NCI-H524 (cell line): ENCODE measurements at regions not wholly inside any gene's neighbourhood (a gene's known extent, or its start where the extent isn't known, plus 50 kb on each side); places are given as distances from the start of the nearest gene placed in this dataset.

Experiments
- DNase-seq, 2 experiments: peaks; one replicate each; lab custom pipeline; 2025; lab: John Stamatoyannopoulos, UW

DNA sequence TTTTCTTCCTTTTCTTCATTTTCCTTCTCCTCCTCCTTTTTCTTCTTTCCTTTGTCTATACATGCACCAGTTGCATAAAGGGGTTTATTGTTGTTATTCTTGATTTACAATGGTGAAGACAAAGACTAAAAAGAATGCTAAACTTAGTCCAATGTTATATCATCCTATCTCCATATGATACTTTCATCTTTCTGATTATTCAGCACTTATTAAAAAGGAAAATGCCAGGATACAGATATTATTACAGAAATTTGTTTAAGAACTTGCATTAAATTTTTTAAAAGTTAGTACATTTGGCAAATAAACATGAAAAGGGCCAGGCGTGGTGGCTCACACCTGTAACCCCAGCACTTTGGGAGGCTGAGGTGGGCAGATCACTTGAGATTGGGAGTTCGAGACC lies 1074.9 kb downstream of the EFNA5 start:
- no peak for DNase-seq

GRCh38 chr5:106584268-106584667 lies 1086.5 kb downstream of the EFNA5 start:
- no peak for DNase-seq

DNA sequence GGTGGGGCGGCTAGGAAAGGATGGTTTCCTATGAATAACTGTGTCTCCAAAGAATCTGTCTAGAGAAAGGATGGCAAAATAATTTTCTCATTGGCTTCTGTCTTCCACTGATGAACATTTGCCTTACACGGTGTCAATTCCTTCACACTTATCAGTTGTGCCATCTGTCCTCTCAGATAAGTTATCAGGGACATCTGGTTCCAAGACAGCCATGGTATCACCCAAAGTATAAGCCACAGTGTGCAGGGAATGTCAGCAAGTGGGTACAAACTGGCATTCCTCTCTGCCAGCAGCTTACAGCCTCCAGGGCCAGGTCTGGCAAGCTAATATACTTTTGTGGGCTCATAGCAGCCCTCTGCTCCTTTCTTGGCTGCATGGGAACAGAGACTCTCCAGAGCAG lies 1092.0 kb downstream of the EFNA5 start:
- peak in 1 of 2 experiments; percentile 18 for DNase-seq

GRCh38 chr5:106574820-106575219 lies 1095.9 kb downstream of the EFNA5 start:
- DNase-seq, result no peak

DNA sequence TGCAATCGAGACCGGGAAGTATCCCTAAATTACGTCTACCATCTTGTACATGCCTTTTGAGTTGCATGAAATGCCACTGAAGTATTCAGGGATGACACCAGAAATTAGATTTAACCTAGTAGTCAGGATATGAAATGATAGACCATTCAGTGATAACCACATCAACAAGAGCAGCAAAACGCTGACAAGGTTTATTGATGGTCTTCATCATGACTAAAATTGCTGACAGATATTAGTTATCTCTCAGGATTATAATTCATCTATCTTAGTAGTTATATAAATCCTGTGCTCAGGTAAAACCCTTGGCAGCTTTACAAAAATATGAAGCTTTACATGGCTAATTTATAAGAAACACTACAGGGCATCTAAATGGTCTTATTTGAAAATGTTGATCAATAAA lies 1104.7 kb downstream of the EFNA5 start:
- DNase-seq, result no peak

- no peak for DNase-seq
Observed at GRCh38 chr5:106545325-106545724, 1125.4 kb downstream of the EFNA5 start.

- no peak for DNase-seq
Observed at GRCh38 chr5:106543330-106543729, 1127.4 kb downstream of the EFNA5 start.

- no peak for DNase-seq
Observed at GRCh38 chr5:106530150-106530549, 1140.6 kb downstream of the EFNA5 start.

- DNase-seq, result no peak
Observed at GRCh38 chr5:106525438-106525837, 1145.3 kb downstream of the EFNA5 start.

DNA sequence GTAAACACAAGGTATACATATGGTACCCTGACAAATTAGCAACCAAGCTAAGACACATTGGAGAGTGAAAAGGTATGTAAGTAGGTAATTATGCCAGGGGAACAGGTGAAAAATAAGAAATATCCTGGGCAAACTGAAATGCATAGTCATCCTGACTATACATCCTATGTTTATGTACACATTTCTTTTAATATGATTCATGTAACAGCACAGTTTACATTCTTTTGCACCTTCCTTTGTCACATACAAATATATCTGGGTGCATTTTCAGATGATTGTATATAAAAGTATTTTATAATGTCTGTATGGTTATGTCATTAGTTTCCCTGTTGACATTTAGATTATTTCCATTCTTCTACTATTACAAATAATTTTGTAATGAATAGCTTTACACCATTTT lies 1146.9 kb downstream of the EFNA5 start:
- no peak for DNase-seq

GRCh38 chr5:106522296-106522695 lies 1148.4 kb downstream of the EFNA5 start:
- DNase-seq, result no peak

GRCh38 chr5:106521701-106522100 lies 1149.0 kb downstream of the EFNA5 start:
- peak in 1 of 2 experiments; percentile 3 for DNase-seq

DNA sequence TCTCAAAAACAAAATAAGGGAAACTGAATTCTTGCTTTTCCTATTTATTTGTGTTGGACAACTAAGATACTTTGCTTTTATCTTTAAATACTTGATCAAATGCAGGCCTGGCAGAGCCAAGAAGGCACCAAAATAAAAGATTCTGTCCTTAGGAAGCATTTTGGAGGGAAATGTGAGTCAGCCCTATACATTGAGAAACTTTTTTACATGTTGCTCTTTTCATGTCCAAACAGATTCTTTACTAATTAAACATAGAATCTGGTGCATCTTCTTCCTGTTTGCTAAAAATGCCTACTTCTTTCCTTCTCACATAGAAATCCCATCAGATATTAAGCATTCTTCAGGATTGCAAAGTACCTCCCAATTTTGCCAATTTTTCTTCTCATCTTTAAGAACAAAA lies 1160.4 kb downstream of the EFNA5 start:
- DNase-seq, result no peak

DNA sequence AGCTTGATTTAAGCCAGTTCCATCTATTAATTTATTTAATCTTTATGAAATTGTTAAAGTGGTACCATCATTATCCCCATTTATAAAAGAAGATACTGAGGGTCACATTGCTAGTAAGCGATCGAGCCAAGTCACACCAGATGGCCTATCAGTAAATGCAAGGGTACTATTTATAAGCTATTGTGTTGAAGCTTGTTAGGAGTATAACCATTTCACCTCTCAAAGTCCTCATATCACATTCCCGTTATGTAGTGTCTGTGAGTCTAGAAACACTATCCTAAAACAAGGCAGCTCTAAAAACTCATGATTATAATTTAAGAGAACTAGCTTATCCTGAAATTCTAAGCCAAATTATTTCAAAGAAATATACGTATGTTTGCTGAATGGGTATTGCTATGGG lies 1161.8 kb downstream of the EFNA5 start:
- no peak for DNase-seq

GRCh38 chr5:106493910-106494309 lies 1176.8 kb downstream of the EFNA5 start:
- no peak for DNase-seq

DNA sequence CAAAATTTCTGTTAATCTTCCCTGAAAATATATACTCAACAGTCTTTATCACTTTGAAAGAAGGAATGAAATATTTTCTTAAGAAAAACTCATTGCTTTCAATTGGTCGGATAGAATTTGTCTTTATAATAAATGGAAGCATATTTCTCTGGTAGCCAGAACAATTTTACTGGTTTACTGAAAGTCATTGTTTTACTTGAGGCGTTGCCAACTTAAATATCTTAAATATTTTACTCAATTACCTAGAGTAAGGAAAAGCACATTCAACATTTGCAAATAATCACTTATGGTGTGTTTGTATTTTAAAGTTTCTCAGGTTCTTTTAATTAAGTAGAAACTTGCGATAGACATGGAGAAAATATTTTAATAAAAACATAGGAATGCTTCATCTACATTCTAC lies 1181.7 kb downstream of the EFNA5 start:
- no peak for DNase-seq

DNA sequence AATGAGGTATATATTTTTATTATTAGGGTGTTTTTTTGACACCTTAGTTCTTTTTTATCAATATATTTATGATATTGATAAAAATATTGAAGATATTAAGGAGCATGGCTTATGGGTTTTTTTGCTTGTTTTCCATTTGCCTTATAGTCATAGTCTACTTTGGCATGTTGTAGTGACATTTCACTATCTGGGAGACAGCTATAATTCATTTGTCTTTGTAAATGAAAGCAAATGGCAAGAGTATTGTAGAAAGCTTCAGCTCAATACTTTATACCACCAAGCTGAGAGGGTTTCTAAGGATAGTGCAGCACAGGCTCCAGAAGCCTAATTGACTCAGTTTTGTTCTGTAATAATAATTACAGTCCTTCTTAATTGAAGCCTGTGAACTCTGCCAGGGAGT lies 1182.3 kb downstream of the EFNA5 start:
- DNase-seq, result no peak

- no peak for DNase-seq
Observed at GRCh38 chr5:106481374-106481773, 1189.4 kb downstream of the EFNA5 start.

- DNase-seq, result no peak
Observed at GRCh38 chr5:106476630-106477029, 1194.1 kb downstream of the EFNA5 start.

DNA sequence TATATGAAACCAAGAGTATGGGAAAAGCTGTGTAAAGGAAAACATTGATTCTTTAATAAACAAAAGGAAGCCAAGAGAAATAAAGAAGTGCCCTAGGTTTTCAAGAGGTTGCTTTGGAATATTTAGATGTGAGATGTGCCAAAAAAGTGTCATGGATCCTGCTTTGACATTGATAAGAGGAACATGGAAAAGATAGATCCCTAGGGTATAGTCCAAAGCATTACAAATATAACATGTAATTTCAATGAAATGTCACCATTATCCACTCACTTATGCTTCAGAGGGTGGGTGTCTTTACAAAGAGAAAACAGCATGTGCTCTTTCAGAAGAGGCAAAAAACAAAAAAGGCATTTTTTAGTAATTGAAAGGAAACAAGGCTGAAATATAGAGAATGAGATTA lies 1196.7 kb downstream of the EFNA5 start:
- no peak for DNase-seq

- no peak for DNase-seq
Observed at GRCh38 chr5:106459541-106459940, 1211.2 kb downstream of the EFNA5 start.

GRCh38 chr5:106454651-106455415 lies 1215.9 kb downstream of the EFNA5 start:
- DNase-seq, result peak; percentile 34 to 61

GRCh38 chr5:106454050-106454449 lies 1216.7 kb downstream of the EFNA5 start:
- DNase-seq, result no peak

GRCh38 chr5:106451998-106452397 lies 1218.7 kb downstream of the EFNA5 start:
- DNase-seq, result no peak
